ENCODE measurements at regions not wholly inside any gene's neighbourhood (a gene's known extent, or its start where the extent isn't known, plus 50 kb on each side); places are given as distances from the start of the nearest gene placed in this dataset.

GRCh38 chr18:40415821-40416220 is 1539.2 kb upstream of the PIK3C3 start:
- no peak for DNase-seq (ENCODE audit: low read depth)
- TF ChIP-seq CTCF (conservative IDR thresholded peaks at IDR 0.05; ENCODE audit: control insufficient read depth, insufficient read depth, low read depth, low read length) = no peak
- H3K4me3 ChIP-seq (ENCODE audit: control insufficient read depth, low read depth, low read length) = no peak overlapping the region

- no peak for TF ChIP-seq CTCF (conservative IDR thresholded peaks at IDR 0.05; ENCODE audit: control insufficient read depth, insufficient read depth, low read depth, low read length)
- DNase-seq (ENCODE audit: low read depth) = no peak
- H3K4me3 ChIP-seq (ENCODE audit: control insufficient read depth, low read depth, low read length) = no peak overlapping the region
These were observed 1539.8 kb upstream of the PIK3C3 start for GRCh38 chr18:40415176-40415791.

- DNase-seq (ENCODE audit: low read depth) = peak; percentile 49
- no peak for TF ChIP-seq CTCF (conservative IDR thresholded peaks at IDR 0.05; ENCODE audit: control insufficient read depth, insufficient read depth, low read depth, low read length)
- no peak overlapping the region for H3K4me3 ChIP-seq (ENCODE audit: control insufficient read depth, low read depth, low read length)
These were observed 1540.8 kb upstream of the PIK3C3 start for GRCh38 chr18:40414155-40414754.

- TF ChIP-seq CTCF (conservative IDR thresholded peaks at IDR 0.05; ENCODE audit: control insufficient read depth, insufficient read depth, low read depth, low read length) = peak; percentile 47
- no peak overlapping the region for H3K4me3 ChIP-seq (ENCODE audit: control insufficient read depth, low read depth, low read length)
- peak; percentile 37 for DNase-seq (ENCODE audit: low read depth)
These were observed 1541.9 kb upstream of the PIK3C3 start for GRCh38 chr18:40413160-40413559.

GRCh38 chr18:40412410-40412809 is 1542.6 kb upstream of the PIK3C3 start:
- TF ChIP-seq CTCF (conservative IDR thresholded peaks at IDR 0.05; ENCODE audit: control insufficient read depth, insufficient read depth, low read depth, low read length) = no peak
- DNase-seq (ENCODE audit: low read depth) = no peak
- H3K4me3 ChIP-seq (ENCODE audit: control insufficient read depth, low read depth, low read length) = no peak overlapping the region

- TF ChIP-seq CTCF (conservative IDR thresholded peaks at IDR 0.05; ENCODE audit: control insufficient read depth, insufficient read depth, low read depth, low read length) = no peak
- DNase-seq (ENCODE audit: low read depth) = peak; percentile 4
- H3K4me3 ChIP-seq (ENCODE audit: control insufficient read depth, low read depth, low read length) = no peak overlapping the region
These were observed 1547.1 kb upstream of the PIK3C3 start for GRCh38 chr18:40407909-40408308.

All from fibroblast of mammary gland (primary cell).